ENCODE measurements at regions not wholly inside any gene's neighbourhood (a gene's known extent, or its start where the extent isn't known, plus 50 kb on each side); places are given as distances from the start of the nearest gene placed in this dataset.

GRCh38 chr4:138724530-138724929, 291.1 kb upstream of the NOCT start:
- no peaks in the 10 kb centered on the region for H3K27me3 ChIP-seq (ENCODE audit: control insufficient read depth, low read length)
- H3K79me2 ChIP-seq (ENCODE audit: control insufficient read depth, low read length): no peaks in the 10 kb centered on the region
- no peaks in the 10 kb centered on the region for H4K20me1 ChIP-seq (ENCODE audit: control insufficient read depth, insufficient read depth, low read depth, low read length)
- no peak overlapping the region for H3K4me2 ChIP-seq (ENCODE audit: low read length)
- no peaks in the 10 kb centered on the region for H3F3A ChIP-seq (ENCODE audit: control insufficient read depth, insufficient read depth)
- H3K9me3 ChIP-seq (ENCODE audit: control insufficient read depth, insufficient read depth, low read length): no peaks in the 10 kb centered on the region
- no peaks in the 10 kb centered on the region for H3K9me2 ChIP-seq (replicated peaks; ENCODE audit: control insufficient read depth, low read length)
- no peaks in the 10 kb centered on the region for H3K4me1 ChIP-seq (ENCODE audit: control insufficient read depth, low read length)
- no peak overlapping the region for H3K4me3 ChIP-seq (ENCODE audit: low read length)
- TF ChIP-seq CTCF (IDR thresholded peaks at IDR 0.05; ENCODE audit: low read depth, low read length, poor library complexity, severe bottlenecking): no peak
- no peak for TF ChIP-seq EZH2phosphoT487 (IDR thresholded peaks at IDR 0.05; ENCODE audit: borderline replicate concordance, low read length)
- no peaks in the 10 kb centered on the region for H3K36me3 ChIP-seq (ENCODE audit: control insufficient read depth, low read length)
- H3K27ac ChIP-seq (ENCODE audit: low read depth, low read length): no peak overlapping the region

- H4K20me1 ChIP-seq (ENCODE audit: control insufficient read depth, insufficient read depth, low read depth, low read length): no peaks in the 10 kb centered on the region
- no peaks in the 10 kb centered on the region for H3K27me3 ChIP-seq (ENCODE audit: control insufficient read depth, low read length)
- no peak overlapping the region for H3K27ac ChIP-seq (ENCODE audit: low read depth, low read length)
These were observed 298.8 kb upstream of the NOCT start for GRCh38 chr4:138716559-138717335.

GRCh38 chr4:138710297-138710696, 305.3 kb upstream of the NOCT start:
- H3K4me3 ChIP-seq (ENCODE audit: low read length): no peak overlapping the region
- no peaks in the 10 kb centered on the region for H3K9me2 ChIP-seq (replicated peaks; ENCODE audit: control insufficient read depth, low read length)
- no peaks in the 10 kb centered on the region for H3K9me3 ChIP-seq (ENCODE audit: control insufficient read depth, insufficient read depth, low read length)
- TF ChIP-seq EZH2phosphoT487 (IDR thresholded peaks at IDR 0.05; ENCODE audit: borderline replicate concordance, low read length) (no peak), CTCF (IDR thresholded peaks at IDR 0.05; ENCODE audit: low read depth, low read length, poor library complexity, severe bottlenecking) (no peak)
- H3K4me1 ChIP-seq (ENCODE audit: control insufficient read depth, low read length): no peaks in the 10 kb centered on the region
- H3F3A ChIP-seq (ENCODE audit: control insufficient read depth, insufficient read depth): no peaks in the 10 kb centered on the region
- no peak overlapping the region for H3K27ac ChIP-seq (ENCODE audit: low read depth, low read length)
- no peaks in the 10 kb centered on the region for H3K27me3 ChIP-seq (ENCODE audit: control insufficient read depth, low read length)
- no peaks in the 10 kb centered on the region for H3K36me3 ChIP-seq (ENCODE audit: control insufficient read depth, low read length)
- no peaks in the 10 kb centered on the region for H3K79me2 ChIP-seq (ENCODE audit: control insufficient read depth, low read length)
- no peaks in the 10 kb centered on the region for H4K20me1 ChIP-seq (ENCODE audit: control insufficient read depth, insufficient read depth, low read depth, low read length)
- H3K4me2 ChIP-seq (ENCODE audit: low read length): no peak overlapping the region

More at GRCh38 chr4:138716559-138717335, 298.8 kb upstream of the NOCT start:
- Histone ChIP-seq H3K79me2 (ENCODE audit: control insufficient read depth, low read length) (no peaks in the 10 kb centered on the region), H3K4me3 (ENCODE audit: low read length) (no peak overlapping the region), H3F3A (ENCODE audit: control insufficient read depth, insufficient read depth) (no peaks in the 10 kb centered on the region), H3K4me1 (ENCODE audit: control insufficient read depth, low read length) (no peaks in the 10 kb centered on the region), H3K9me3 (ENCODE audit: control insufficient read depth, insufficient read depth, low read length) (no peaks in the 10 kb centered on the region), H3K9me2 (replicated peaks; ENCODE audit: control insufficient read depth, low read length) (no peaks in the 10 kb centered on the region), H3K4me2 (ENCODE audit: low read length) (no peak overlapping the region), H3K36me3 (ENCODE audit: control insufficient read depth, low read length) (no peaks in the 10 kb centered on the region)
- no peak for TF ChIP-seq CTCF (IDR thresholded peaks at IDR 0.05; ENCODE audit: low read depth, low read length, poor library complexity, severe bottlenecking)
- TF ChIP-seq EZH2phosphoT487 (IDR thresholded peaks at IDR 0.05; ENCODE audit: borderline replicate concordance, low read length): no peak

Measured in DOHH2 (cell line).